ENCODE measurements at regions not wholly inside any gene's neighbourhood (a gene's known extent, or its start where the extent isn't known, plus 50 kb on each side); places are given as distances from the start of the nearest gene placed in this dataset.

DNA sequence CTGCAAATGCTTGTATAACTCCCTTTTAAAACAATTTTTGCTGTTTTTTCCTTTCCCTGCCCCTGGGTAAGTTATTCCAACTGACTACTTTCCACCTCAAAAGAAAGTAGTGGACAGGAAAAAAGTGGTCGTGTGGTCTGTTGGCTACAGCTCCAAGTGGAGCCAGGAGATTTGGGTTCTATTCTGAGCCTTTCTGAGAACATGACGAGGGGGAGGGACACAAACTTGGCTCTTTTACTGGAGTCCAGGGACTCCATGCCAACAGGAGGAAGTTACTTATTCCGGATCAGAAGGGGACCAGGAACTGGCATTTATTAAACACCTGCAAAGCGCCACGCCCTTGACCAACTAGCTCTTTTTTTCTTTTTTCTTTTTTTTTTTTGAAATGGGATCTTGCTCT is 79.0 kb upstream of the CAPZB start:
- TF ChIP-seq, protein P1, sequence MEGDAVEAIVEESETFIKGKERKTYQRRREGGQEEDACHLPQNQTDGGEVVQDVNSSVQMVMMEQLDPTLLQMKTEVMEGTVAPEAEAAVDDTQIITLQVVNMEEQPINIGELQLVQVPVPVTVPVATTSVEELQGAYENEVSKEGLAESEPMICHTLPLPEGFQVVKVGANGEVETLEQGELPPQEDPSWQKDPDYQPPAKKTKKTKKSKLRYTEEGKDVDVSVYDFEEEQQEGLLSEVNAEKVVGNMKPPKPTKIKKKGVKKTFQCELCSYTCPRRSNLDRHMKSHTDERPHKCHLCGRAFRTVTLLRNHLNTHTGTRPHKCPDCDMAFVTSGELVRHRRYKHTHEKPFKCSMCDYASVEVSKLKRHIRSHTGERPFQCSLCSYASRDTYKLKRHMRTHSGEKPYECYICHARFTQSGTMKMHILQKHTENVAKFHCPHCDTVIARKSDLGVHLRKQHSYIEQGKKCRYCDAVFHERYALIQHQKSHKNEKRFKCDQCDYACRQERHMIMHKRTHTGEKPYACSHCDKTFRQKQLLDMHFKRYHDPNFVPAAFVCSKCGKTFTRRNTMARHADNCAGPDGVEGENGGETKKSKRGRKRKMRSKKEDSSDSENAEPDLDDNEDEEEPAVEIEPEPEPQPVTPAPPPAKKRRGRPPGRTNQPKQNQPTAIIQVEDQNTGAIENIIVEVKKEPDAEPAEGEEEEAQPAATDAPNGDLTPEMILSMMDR (IDR thresholded peaks at IDR 0.05) = no peak

DNA sequence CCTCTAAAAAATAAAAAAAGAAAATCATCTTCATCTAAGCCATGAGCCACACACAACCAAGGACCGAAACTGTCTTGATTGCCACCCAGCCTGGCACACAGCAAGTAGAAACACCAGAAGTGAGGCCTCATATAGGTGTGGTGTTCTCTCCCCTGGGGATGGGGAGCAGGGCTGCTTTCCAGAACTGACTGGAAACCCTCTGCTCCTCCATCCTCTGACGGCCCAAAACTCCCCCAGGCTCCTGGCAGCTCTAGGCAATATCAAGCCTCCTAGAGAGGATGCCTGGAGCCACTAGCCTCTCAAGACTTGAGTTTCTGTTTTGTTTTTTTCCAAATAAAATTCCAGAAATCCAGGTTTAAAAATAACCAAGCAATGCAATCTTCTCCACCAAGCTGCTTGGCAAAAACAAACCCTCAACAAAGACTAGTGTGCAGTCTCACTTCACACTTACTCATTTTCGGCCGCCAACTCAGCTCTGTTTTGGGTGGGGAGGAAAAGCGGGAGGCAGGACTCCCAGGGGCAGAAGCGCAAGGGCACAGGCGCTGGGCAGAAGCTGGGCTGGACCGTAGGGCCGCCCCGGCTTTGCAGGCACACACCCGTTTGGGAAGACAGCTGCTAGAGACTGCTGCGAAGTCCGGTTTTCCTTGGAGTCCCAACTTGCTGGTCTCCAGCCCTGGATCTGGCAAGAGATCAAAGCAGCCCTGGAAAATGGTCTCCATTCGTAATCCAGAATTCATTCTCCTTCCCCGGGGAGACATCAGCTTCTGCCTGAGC is 78.2 kb upstream of the CAPZB start:
- TF ChIP-seq, protein P1 (IDR thresholded peaks at IDR 0.05) = no peak

DNA sequence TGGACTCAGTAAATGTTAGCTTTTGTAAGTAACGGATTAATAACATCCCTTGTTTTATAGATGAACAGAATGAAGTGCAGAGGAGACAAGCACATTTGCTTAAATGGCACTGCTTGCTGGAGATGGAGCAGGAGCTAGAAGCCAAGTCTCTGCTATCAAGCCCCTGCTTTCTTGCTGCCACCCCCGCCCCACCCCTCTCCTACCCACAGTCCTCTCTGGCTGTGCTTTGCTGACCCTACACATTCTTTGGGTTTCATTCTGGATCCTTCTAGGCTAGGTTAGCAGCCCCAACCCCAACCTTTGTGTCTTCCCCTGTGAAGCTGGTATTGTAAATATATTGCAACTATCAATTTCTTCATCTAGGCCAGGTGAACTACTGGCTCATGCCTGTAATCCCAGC is 77.5 kb upstream of the CAPZB start:
- TF ChIP-seq, protein P1 (IDR thresholded peaks at IDR 0.05) = no peak

DNA sequence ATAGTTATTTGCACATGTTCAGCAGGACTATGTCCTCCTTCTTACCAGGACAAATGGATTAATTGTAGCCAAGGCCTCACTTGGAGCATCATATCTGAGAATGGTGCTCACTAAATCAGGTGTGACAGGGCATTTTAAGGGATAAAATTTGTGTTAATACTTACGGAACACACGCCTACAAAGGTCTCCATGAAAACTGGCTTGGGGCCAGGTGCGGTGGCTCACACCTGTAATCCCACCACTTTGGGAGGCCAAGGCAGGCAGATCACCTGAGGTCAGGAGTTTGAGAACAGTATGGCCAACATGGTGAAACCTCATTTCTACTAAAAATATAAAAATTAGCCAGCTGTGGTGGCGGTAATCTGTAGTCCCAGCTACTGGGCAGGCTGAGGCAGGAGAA is 75.1 kb upstream of the CAPZB start:
- TF ChIP-seq, protein P1 (IDR thresholded peaks at IDR 0.05) = no peak

DNA sequence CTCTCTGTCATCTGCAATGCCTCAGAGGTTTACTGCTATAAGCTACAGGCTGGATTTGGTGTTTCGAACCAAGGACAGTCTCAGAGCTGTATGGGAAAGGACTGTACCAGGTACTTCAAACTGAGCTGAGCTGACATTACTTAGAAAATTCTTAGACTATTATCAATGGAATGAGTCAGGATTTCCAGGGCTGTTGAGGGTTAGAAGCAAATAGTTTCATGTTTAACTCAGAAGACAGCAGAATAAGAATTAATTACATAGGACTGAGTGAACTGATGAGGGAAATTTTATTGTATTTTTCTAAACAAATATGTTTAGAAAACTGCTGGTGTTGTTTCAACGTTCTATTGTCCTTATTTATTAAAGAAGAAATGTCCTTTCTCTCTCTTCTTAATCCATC is 74.3 kb upstream of the CAPZB start:
- TF ChIP-seq, protein P1 (IDR thresholded peaks at IDR 0.05) = no peak

DNA sequence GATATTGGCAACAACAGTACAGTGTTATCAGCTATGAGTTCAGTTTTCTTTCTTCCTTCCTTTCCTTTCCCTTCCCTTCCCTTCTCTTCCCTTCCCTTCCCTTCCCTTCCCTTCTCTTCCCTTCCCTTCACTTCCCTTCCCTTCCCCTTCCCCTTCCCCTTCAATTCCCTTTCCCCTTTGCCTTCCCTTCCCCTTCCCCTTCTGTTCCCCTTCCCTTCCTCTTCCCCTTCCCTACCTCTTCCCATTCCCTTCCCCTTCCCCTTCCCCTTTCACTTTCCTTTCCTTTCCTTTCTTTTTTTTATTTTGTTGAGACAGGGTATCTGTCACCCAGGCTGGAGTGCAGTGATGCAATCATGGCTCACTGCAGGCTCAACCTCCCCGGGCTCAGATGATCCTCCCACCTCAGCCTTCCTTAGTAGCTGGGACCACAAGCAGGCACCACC is 72.3 kb upstream of the CAPZB start:
- TF ChIP-seq, protein P1 (IDR thresholded peaks at IDR 0.05) = no peak

DNA sequence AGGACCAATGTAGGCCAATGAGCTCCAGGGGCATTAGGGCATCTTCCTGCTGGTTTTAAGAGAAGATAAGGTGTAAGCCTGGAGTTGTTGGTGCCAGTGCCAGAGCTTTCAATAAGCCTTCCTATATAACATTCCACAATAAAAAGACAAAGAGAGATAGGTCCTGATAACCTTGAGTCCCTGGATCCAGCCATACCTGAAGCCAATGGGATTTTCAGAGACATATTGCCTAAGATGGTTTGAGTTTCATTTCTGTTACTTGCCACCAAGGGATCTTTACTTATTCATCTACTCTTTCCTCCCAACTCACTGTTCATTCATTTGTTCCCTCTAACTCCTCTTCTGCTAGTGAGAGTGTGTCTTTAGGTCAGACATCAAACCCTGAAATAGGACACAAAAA is 68.8 kb upstream of the CAPZB start:
- TF ChIP-seq, protein P1 (IDR thresholded peaks at IDR 0.05) = no peak
